ENCODE measurements at regions not wholly inside any gene's neighbourhood (a gene's known extent, or its start where the extent isn't known, plus 50 kb on each side); places are given as distances from the start of the nearest gene placed in this dataset.
"Not testable (repeated sequence)": the region's sequence is repeated elsewhere in the genome, so short reads cannot be mapped to it uniquely, and the experiment has no call there.

DNA sequence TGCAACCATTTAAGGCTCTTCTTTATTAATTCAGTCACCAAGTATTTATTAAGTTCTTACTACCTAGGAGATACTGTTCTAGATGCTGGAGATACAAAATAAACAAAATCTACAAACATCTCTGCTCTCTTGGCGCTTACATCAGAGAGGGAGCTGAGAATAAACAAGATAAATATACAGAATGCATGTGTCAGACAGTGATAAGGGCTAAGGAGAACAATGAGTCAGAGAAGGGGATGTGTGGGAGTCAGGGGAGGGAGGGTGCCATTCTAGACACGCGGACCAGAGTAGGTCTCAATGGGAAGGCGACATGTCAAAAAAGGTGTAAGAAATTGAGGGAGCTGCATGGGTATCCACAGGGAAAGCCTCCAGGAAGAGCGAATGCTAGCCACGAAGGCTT is 393.2 kb downstream of the RWDD3 start:
- no peak for DNase-seq

DNA sequence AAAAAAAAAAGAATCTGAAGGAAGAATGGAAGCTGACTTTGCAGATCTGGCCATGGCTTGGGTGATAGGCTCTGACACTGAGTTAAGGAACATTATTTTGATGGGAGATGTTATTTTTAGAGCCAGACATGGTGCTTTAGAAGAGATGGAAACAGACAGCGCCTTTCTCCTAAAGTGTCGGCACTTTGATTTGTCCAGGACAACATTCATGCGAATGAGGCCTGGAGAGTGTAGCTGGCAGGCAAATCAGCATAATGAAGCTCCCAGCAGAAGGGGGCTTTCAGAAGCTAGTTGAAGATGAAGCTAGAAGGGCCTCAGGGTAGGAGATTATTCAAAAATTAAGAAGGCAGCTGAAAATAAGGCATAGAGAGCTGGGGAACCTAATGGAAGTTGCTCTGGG is 397.7 kb downstream of the RWDD3 start:
- no peak for DNase-seq

DNA sequence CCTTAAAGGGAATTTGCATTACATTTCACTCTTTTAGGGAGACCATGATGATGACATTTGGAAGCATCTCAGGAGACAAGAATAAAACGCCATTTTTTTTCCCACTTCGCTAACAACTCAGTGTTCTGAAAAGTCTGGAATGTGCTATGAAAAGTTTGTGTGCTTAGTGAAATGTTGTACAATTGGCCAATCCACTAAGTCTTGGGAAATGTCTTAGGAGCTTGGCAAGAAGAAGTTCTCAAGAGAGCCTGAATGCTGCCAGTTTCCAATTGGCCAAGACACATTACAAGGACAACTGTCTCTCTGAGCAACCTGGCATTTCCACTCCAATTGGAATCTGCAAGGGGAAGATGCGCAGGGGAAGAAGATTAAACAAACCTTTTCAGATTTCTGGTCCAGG is 401.8 kb downstream of the RWDD3 start:
- no peak for DNase-seq

DNA sequence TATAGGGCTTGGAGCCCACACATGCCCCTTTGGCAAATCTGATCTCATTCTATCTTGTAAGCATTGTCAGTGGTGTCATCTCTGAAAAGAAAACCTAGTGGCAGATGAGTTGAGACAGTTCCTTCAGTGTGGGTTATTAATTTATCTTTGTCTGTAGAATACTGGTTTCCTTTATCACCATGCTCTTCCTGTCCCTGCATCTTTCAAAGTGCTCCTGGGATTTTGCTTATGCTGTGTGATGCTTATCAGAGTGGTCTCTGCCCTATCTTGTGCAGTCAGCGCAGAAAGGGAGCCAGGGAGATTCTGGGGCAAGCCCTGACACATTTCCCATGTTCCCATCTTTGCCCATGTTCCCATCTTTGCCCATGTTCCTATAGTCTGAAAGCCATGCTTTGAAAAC is 402.9 kb downstream of the RWDD3 start:
- no peak for DNase-seq

DNA sequence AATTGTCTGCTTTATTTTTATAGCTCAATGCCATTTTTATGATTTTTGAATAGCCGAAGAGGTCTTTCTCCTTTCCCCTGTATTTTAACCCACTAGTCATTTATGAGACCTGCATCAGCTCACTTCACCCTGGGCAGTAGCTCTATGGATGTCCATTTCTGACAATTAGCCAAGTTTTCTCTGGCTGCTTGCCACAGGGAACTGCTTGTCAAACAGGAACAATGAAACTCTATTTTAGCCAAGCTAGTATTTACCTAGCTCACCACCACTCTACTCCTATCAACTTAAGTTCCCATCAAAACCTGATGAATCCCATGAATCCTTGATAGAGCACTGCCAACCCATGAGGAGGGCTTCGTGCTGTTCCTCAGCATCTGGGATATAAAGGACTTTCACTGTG is 406.7 kb downstream of the RWDD3 start:
- DNase-seq, result no peak

DNA sequence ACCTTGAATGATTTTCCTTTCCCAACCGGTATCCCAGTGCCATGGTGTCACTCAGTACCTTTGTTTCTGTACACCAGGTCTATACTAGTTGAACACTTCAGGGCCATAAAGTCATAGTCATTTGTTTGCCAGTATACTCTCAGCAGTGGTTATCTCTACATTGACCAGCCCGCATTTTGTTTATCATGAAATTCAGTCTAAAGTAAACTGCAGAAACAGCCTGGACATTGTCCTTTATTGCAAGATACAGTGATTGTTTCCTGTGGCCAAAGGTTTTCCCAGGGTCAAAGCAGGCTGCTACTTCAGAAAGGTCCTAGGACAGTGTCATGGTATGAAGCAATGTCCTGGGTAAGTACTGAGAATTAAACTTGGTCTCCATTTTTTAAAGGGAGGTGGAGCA is 407.4 kb downstream of the RWDD3 start:
- DNase-seq, result no peak

DNA sequence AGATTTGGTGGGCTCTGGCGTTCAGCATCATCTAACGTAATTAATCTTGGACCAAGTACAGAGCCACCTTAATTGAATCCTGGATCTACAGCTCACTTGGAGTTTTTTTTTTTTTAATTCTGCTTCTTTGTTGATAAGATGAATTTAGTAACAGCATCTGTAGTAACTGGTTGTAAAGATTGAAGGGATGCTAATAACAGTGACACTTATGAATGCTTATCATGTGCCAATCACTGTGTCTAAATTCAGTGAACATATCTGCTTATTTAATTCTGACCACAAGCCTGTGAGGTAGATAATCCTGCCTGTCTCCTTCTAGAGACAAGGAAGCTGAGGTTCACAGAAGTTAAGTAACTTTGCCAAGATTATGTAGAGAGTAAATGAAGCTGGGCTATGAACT is 408.0 kb downstream of the RWDD3 start:
- no peak for DNase-seq

DNA sequence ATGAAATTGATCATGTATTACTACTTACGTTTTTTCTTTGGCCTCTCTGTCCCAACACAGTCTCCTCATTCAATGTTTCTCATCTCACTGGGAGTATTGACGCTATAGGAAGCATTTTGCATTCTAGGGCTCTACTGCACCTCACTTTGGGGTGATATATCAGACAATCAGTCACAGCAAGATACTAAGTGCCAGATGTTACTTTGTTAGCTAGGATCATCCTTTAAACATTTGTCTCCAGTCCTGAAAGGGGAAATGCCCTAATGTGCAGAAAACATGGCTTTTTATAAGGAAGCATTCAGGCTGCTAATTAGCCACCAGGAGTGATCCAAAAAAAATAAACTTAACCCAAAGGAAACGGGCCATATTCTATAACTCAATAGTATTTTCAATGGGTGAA is 409.1 kb downstream of the RWDD3 start:
- DNase-seq, result no peak

DNA sequence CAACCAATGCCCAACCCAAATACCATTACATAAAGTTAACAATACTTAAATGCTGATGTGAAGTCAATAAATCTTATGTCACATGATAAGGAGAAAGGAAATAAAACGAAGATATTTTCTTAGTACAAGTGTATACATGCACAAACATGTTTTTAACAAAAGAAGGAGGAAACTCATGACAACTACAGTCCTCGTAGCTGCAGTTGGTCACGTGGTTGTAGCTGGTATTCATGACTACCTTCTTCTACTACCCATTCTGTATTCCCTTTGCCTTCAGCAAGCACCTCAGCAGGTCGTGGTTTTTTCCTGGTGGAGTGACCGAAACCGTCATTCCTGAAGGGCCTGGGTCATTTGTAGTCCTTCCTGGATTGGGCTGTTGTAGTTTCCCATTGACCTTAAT is 411.1 kb downstream of the RWDD3 start:
- not testable (repeated sequence) for DNase-seq

DNA sequence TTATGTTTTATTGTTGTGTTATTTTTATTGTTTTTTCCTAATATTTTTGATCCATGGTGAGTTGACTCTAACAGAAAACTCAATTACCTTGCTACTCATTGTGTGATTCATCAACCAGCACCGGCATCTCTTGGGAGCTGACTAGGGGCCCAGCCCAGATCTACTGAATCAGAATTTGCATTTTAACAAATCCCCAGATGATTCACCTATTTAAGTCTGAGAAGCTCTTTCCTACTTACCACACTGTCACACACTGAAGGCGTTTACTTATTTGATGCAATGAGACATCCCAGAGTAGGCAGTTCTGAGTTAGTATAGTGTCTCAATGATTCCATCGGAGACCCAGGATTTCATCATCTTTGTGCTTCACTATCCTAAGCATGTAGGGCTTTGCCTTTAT is 416.6 kb downstream of the RWDD3 start:
- no peak for DNase-seq

DNA sequence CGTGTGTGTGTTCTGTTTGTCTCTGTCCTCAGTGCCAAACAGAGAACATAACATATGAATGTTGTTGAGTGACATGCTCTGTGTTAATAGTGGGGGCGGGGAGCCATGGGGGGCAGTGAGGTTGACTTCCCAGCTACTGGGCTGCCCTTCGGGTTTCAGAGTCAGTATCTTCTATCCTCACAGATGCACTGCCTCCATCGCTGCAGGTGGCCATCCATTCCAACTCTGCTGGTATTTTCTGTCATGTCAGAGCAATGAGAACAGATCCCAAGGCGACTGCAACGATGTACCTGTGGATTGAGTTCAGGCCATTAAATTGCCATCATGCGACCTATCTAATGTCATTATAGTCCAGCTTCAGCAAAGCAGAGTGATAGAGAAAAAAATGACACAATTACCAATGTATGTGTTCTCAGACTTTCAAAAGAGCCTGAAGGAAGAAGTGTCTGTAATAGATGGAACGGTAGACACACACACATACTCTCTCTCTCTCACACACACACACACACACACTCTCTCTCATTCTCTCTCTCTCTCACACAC is 418.5 kb downstream of the RWDD3 start:
- DNase-seq, result no peak

DNA sequence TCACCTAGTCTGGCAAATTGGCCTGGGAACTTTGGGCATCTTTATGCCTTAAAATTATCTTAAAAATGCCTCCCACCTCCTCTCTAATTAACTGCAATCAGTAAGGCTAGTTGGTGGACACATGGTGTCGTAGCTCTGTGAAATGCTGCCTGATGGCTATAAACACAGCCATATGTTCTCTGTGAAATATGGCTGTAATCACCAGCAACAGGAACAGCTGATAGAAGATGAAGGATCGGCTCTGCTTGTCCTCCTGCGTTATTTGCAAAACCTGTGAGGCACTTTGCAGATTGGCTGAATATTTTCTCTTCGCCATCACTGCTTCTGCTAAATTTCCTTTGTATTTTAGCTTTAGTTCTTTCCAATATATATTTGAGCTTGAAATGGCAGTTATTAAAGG is 419.6 kb downstream of the RWDD3 start:
- DNase-seq, result no peak

DNA sequence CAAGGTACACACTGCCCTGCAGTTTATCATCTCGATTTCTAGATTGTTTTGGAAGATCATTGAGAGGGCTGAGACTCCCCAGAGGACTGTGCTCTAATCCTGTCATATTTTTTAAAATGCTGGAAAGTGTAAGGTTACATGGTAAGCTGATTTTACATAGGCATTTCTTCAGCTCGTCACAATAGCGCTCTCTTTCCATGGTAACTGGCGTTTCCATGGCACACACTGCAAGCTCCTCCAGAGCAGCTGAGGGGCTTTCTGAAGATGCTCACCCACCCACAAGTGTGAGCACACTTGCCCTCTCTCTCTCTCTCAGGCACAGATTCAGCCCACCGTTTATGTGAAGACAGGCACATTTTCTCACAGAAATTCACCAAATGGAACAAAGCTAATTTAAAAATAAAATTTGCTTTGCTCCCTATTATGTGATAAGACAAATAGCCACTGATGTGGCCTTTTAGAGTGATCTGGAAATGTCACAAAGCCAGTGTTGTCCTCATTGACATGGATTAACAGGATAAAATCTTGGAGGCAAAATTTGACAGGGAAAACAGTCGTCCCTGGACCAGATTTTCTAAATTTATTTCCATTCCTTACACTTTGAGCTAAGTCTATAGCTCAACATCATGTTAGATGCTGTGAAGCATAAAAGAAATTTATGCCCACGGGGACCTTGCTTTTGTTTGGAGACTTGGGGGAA is 421.5 kb downstream of the RWDD3 start:
- no peak for DNase-seq

DNA sequence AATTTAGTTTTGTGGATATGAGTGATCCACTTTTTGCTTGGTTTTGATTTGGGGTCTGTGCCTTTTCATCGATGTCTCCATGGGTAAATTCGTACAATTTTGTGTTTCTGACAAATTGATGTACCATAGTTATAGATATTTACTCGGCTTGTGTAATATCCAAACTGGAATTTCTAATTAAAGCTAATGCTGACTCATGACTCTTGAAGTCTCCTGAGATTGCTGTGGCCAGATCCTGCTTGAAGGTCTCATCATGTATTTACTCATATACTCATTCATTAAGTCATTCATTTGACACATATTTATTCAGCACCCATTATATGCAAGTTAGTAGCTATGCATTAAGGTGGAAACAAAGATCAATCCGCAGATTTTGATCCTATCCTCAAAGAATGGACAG is 423.2 kb downstream of the RWDD3 start:
- DNase-seq, result no peak

DNA sequence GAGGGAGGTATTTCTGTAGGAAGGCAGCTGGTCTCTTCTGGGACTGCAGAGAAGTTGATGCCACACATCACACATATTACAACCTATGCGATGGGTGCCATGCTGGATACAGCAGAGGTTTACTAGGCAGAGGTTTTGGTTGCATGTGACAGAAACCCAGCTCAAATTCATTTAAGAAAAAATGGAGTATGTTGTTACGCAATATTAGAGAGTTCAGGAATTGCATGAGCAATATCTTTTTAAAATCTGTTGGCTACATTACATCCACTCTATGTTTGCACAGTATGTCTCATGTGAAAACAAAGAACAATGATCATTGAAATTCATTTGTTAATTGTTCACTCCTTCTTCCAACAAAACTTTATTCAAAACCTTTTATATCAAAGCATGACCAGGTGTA is 425.2 kb downstream of the RWDD3 start:
- DNase-seq, result no peak

DNA sequence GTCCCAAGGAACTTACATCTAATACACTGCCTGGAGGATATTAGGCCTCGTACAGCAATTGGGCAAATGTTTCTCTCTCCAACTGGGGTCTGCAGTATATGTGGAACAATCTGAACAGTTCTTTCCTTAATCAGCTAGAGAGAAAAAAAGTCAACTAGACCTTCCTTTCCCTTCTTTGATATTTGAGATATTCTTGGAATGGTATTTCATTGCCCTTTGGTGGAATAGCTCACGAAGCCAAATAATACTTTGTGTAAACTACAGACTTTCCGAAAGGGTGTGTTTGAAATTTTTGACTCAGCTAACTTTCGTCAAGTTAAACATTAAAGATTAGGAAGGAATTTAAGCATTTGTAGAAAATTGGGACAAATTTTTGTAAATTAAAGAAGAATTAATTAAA is 425.6 kb downstream of the RWDD3 start:
- no peak for DNase-seq

DNA sequence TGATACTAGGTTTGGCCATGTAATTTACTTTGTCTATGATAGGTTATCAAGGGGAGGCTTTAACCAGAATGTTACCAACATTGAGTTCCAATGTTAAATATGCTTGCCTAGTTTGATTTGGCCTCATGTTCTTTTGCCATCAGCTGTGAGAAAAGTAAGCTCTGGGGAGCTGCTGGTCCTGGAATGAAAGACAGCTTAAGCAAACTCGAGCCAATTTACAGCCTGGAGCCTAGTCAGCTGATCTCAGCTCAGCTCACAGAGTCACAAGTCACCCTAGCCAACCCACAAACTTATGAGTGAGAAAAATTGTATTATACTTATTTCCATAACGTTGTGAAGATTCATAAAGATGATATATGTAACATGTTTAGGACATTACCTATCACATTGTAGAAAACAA is 426.7 kb downstream of the RWDD3 start:
- no peak for DNase-seq

DNA sequence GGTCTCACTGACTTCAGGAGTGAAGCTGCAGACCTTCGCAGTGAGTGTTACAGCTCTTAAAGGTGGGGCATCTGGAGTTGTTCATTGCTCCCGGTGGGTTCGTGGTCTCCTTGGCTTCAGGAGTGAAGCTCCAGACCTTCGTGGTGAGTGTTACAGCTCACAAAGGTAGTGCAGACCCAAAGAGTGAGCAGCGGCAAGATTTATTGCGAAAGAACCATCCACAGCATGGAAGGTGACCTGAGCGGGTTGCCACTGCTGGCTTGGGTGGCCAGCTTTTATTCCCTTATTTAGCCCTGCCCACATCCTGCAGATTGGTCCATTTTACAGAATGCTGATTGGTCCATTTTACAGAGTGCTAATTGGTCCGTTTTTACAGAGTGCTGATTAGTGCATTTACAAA is 429.5 kb downstream of the RWDD3 start:
- not testable (repeated sequence) for DNase-seq

DNA sequence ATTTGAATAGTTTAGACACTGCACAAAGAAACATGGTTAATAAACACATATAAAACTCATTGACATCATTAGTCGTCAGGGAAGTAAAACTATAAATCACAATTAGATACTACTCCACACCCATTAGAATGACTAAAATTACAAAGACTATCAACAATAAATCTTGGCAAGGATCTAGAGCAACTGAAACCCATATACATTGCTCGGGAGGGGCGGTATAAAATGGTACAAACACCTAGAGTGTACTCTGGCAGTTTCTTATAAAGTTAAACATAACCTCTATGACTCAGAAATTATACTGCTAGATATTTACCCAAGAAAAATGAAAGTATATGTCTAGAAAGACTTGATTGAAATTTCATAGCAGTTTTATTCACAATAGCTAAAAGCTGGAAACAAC is 434.2 kb downstream of the RWDD3 start:
- DNase-seq, result no peak

DNA sequence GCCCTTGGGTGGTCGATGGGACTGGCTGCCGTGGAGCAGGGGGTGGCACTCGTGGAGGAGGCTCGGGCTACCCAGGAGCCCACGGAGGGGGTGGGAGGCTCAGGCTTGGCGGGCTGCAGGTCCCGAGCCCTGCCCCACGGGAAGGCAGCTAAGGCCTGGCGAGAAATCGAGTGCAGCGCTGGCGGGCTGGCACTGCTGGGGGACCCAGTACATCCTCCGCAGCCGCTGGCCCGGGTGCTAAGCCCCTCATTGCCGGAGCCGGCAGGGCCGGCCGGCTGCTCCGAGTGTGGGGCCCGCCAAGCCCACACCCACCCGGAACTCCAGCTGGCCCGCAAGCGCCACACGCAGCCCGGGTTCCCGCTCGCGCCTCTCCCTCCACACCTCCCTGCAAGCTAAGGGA is 435.6 kb downstream of the RWDD3 start:
- DNase-seq, result not testable (repeated sequence)

DNA sequence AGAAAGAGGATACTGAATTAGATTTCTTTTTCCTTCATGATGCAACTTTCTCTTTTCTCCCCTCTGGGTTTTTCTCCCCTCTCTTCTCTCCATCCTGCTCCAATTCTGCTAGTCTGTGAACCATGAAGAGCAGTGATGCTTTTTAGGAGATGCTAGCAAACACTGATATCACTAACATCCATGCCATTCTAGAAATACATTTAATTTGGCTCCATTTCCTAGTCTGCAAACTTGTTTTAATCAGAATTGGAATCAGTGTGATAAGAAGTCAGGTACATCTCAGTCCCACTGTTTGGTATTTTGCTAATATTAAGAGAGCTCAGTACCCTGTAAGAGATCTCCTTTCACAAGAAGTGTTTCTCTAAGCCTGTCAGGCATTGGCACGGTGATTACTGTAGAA is 437.1 kb downstream of the RWDD3 start:
- no peak for DNase-seq

DNA sequence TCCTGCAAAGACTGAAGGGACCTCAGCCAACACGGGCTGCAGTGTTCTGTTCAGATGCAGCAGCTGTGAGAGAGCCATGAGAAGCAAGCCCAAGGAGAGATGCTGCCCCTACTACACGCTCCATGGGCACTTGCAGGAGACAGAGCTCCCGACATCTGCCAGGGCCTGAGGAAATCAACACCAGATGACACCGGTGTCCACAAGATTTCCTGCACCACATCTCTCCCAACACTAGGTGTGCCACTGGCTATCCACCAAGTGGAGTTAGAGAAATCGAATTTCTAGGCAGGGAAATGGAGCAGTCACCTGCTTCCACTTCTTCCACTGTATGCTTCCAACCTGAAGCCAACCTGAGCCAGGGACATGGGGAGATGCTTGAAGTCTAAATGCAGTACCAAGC is 445.3 kb downstream of the RWDD3 start:
- DNase-seq, result no peak

DNA sequence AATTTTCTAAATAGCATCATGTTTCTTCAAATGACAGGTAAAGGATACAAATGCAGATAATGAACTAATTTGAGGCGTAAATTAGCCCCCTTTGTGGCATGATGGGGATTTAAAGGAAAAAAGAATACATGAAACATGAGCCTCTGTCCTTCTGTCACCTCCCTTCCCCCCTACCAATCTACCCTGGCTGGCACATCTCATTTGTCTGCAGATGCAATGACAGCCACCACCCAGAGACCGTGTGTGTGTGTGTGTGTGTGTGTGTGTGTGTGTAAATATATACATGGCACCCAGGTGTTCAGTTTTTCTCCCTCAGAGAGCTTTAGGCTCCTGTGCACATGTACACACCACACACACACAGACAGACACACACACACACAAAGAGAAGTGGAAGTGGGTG is 451.1 kb downstream of the RWDD3 start:
- DNase-seq, result no peak

DNA sequence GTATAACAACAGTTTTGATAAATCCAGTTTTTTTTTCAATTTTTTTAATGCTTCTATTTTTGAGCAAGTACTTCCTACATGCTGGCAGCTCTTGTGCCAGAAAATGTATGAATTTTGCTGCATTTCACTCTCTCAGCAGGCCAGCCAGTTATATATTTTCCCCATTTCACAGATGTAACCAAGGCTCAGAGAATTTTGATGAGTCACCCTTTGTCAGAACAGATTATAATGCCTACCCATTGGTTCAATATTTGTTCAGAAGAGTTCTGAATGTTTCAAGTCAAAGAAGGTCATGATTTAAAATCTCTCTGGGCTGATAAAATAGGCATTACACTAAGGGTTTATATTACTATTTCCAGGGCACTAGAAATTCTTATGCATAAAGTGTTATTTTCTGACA is 452.2 kb downstream of the RWDD3 start:
- DNase-seq, result no peak

All from CD4-positive, alpha-beta T cell treated with Interleukin-6 for 4 hours (primary cell).